ENCODE measurements at regions not wholly inside any gene's neighbourhood (a gene's known extent, or its start where the extent isn't known, plus 50 kb on each side); places are given as distances from the start of the nearest gene placed in this dataset.

- TF ChIP-seq CTCF (IDR thresholded peaks at IDR 0.05) (no peak), POLR2A (IDR thresholded peaks at IDR 0.05) (no peak)
Observed at GRCh38 chr10:53022611-53023088, 250.1 kb upstream of the MBL2 start.
